Left renal cortex interstitium (tissue), 4 donors: ENCODE measurements at regions not wholly inside any gene's neighbourhood (a gene's known extent, or its start where the extent isn't known, plus 50 kb on each side); places are given as distances from the start of the nearest gene placed in this dataset.

Experiments used
- DNase-seq, 4 donors: peaks; one replicate each; pipeline ENCODE4 v3.0.0-alpha.2; 2013; ENCODE audit warnings: low read depth in 4 of 4, low spot score in 2 of 4, missing footprints in 1 of 4

GRCh38 chr11:28860893-28861292 is 752.7 kb downstream of the METTL15 start:
- no peak for DNase-seq

GRCh38 chr11:28858076-28858475 is 749.9 kb downstream of the METTL15 start:
- DNase-seq = no peak

- no peak for DNase-seq
Observed at GRCh38 chr11:28849053-28849452, 740.9 kb downstream of the METTL15 start.

GRCh38 chr11:28842716-28843115 is 734.5 kb downstream of the METTL15 start:
- no peak for DNase-seq

GRCh38 chr11:28838741-28839140 is 730.6 kb downstream of the METTL15 start:
- no peak for DNase-seq

GRCh38 chr11:28837599-28837998 is 729.4 kb downstream of the METTL15 start:
- DNase-seq = no peak

- DNase-seq = no peak
Observed at GRCh38 chr11:28836285-28837081, 728.3 kb downstream of the METTL15 start.

GRCh38 chr11:28835790-28836189 is 727.6 kb downstream of the METTL15 start:
- no peak for DNase-seq

- DNase-seq = no peak
Observed at GRCh38 chr11:28835317-28835716, 727.1 kb downstream of the METTL15 start.

- DNase-seq = no peak
Observed at GRCh38 chr11:28834877-28835276, 726.7 kb downstream of the METTL15 start.

GRCh38 chr11:28833670-28834069 is 725.5 kb downstream of the METTL15 start:
- no peak for DNase-seq

GRCh38 chr11:28833169-28833568 is 725.0 kb downstream of the METTL15 start:
- no peak for DNase-seq

- DNase-seq = no peak
Observed at GRCh38 chr11:28826807-28827206, 718.6 kb downstream of the METTL15 start.

- DNase-seq = no peak
Observed at GRCh38 chr11:28822576-28822975, 714.4 kb downstream of the METTL15 start.

- no peak for DNase-seq
Observed at GRCh38 chr11:28820296-28820989, 712.3 kb downstream of the METTL15 start.

GRCh38 chr11:28819741-28820140 is 711.6 kb downstream of the METTL15 start:
- DNase-seq = no peak

- DNase-seq = no peak
Observed at GRCh38 chr11:28815110-28815509, 706.9 kb downstream of the METTL15 start.

GRCh38 chr11:28808771-28809170 is 700.6 kb downstream of the METTL15 start:
- DNase-seq = no peak

GRCh38 chr11:28799316-28799715 is 691.1 kb downstream of the METTL15 start:
- no peak for DNase-seq

GRCh38 chr11:28798286-28798685 is 690.1 kb downstream of the METTL15 start:
- DNase-seq = no peak

- DNase-seq = no peak
Observed at GRCh38 chr11:28797536-28797935, 689.3 kb downstream of the METTL15 start.

GRCh38 chr11:28794405-28794804 is 686.2 kb downstream of the METTL15 start:
- DNase-seq = no peak
